OCI-LY7 (cell line): ENCODE measurements at regions not wholly inside any gene's neighbourhood (a gene's known extent, or its start where the extent isn't known, plus 50 kb on each side); places are given as distances from the start of the nearest gene placed in this dataset.

ENCODE experiments used
- BruUV-seq: library from RNA; stranded (reverse); fragments of 400-500 nt; replicated peaks from 2 replicates; lab custom pipeline; 2021; lab: Mats Ljungman, UMichigan
- CTCF ChIA-PET: fragments of 300-600 bp; sonication (Branson Sonifier 250); formaldehyde crosslinking; loops from one replicate; lab custom pipeline; 2022; ENCODE audit warnings: antibody characterized with exemption; ENCODE audit not compliant: unreplicated experiment; lab: Charles Lee
- POLR2A ChIA-PET: fragments of 300-600 bp; sonication (Branson Sonifier 250); formaldehyde crosslinking; loops from one replicate; lab custom pipeline; 2022; ENCODE audit warnings: antibody characterized with exemption; lab: Charles Lee
- DNase-seq: peaks from one replicate; pipeline ENCODE4 v3.0.0-alpha.2; 2015; ENCODE audit warnings: low spot score
- H2AFZ ChIP-seq: fragments of 200-600 bp; sonication (generic), shearing (Covaris generic); 2 replicates; pipeline ENCODE4 v1.6.1; 2014; ENCODE audit warnings: mild to moderate bottlenecking, antibody characterized with exemption, low read length, moderate library complexity
- H3K27ac ChIP-seq: fragments of 200-600 bp; sonication (generic); 2 replicates; pipeline ENCODE4 v1.5.1; 2014; ENCODE audit warnings: mixed run types, low read depth, mild to moderate bottlenecking, moderate library complexity, low read length, inconsistent platforms; ENCODE audit not compliant: poor library complexity, severe bottlenecking
- H3K36me3 ChIP-seq: fragments of 200-600 bp; sonication (generic); 2 replicates; pipeline ENCODE4 v1.6.1; 2014; ENCODE audit warnings: mild to moderate bottlenecking, antibody characterized with exemption, low read length, moderate library complexity, mixed read lengths; ENCODE audit not compliant: insufficient read depth
- H3K4me1 ChIP-seq: fragments of 200-600 bp; sonication (generic); 2 replicates; pipeline ENCODE4 v1.5.1; 2014; ENCODE audit warnings: mild to moderate bottlenecking, low read length; ENCODE audit not compliant: insufficient read depth, poor library complexity, severe bottlenecking
- H3K4me2 ChIP-seq: fragments of 200-600 bp; sonication (generic); 2 replicates; pipeline ENCODE4 v1.6.1; 2014; ENCODE audit warnings: mild to moderate bottlenecking, low read length
- H3K4me3 ChIP-seq: fragments of 200-600 bp; sonication (generic); 2 replicates; pipeline ENCODE4 v1.5.1; 2014; ENCODE audit warnings: mild to moderate bottlenecking, low read depth, low read length; ENCODE audit not compliant: poor library complexity, severe bottlenecking
- H3K79me2 ChIP-seq: fragments of 200-600 bp; sonication (generic); 2 replicates; pipeline ENCODE4 v1.6.1; 2016; ENCODE audit warnings: low read depth, mild to moderate bottlenecking, low read length, moderate library complexity, mixed read lengths; ENCODE audit not compliant: insufficient read depth
- H3K9me2 ChIP-seq: fragments of 200-600 bp; sonication (generic); 2 replicates; pipeline ENCODE4 v1.6.1; 2016; ENCODE audit warnings: mild to moderate bottlenecking, low read length, mixed read lengths; ENCODE audit not compliant: insufficient read depth
- H3K9me3 ChIP-seq: fragments of 200-600 bp; sonication (generic); 2 replicates; pipeline ENCODE4 v1.6.1; 2014; ENCODE audit warnings: mild to moderate bottlenecking, mixed run types, low read length, mixed read lengths
- H4K20me1 ChIP-seq: fragments of 200-600 bp; sonication (generic); 2 replicates; pipeline ENCODE4 v1.6.1; 2014; ENCODE audit warnings: mild to moderate bottlenecking, antibody characterized with exemption, low read length, moderate library complexity, mixed read lengths; ENCODE audit not compliant: insufficient read depth
- CTCF ChIP-seq: fragments of 200-600 bp; sonication (generic); conservative IDR thresholded peaks from 2 replicates; pipeline ENCODE4 v1.5.1; 2014; ENCODE audit warnings: mild to moderate bottlenecking, antibody characterized with exemption, low read length, moderate library complexity, mixed read lengths
- EZH2phosphoT487 ChIP-seq: fragments of 200-600 bp; sonication (generic); IDR thresholded peaks from 2 replicates; pipeline ENCODE4 v1.6.1; 2018; ENCODE audit warnings: low read depth, borderline replicate concordance, mild to moderate bottlenecking, mixed run types, antibody characterized with exemption, low read length, moderate library complexity, mixed read lengths
- intact Hi-C: fragments of 100-400 bp; cut with micrococcal nuclease; formaldehyde crosslinking; loops from one replicate; pipeline ENCODE4 v1.10.0; 2022; ENCODE audit not compliant: unreplicated experiment

DNA sequence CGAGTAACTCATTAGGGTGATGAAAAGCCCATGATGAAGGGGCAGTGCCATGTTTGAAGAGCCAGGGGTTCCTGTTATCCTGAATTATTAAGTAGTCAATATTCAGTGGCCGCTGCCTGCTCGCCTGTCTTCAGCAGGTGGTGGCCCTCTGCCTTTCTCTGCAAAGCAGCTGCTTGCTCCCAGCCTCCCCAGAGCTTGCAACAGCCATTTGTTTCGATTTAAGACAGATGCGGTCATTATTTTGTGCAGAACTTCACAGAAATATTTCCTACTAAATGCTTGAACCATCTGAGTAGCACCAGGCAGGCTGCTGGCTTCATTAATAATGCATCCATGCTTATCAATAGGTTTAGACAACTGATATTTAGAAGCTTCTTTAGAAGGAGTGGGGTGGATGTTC, 104.3 kb upstream of the TTC29 start:
- Histone ChIP-seq H3K27ac (no peak overlapping the region), H3K79me2 (no peaks in the 10 kb centered on the region), H2AFZ (no peak overlapping the region), H4K20me1 (no peaks in the 10 kb centered on the region), H3K9me3 (no peaks in the 10 kb centered on the region), H3K4me1 (no peaks in the 10 kb centered on the region), H3K4me3 (no peak overlapping the region), H3K9me2 (no peaks in the 10 kb centered on the region), H3K4me2 (no peak overlapping the region), H3K36me3 (no peaks in the 10 kb centered on the region)
- TF ChIP-seq CTCF (no peak), EZH2phosphoT487 (no peak)
- DNase-seq, result no peak
- no TSS peak for BruUV-seq
- intact Hi-C loops, result no loop called here
- ChIA-PET CTCF (no interaction called here), POLR2A (no interaction called here)

DNA sequence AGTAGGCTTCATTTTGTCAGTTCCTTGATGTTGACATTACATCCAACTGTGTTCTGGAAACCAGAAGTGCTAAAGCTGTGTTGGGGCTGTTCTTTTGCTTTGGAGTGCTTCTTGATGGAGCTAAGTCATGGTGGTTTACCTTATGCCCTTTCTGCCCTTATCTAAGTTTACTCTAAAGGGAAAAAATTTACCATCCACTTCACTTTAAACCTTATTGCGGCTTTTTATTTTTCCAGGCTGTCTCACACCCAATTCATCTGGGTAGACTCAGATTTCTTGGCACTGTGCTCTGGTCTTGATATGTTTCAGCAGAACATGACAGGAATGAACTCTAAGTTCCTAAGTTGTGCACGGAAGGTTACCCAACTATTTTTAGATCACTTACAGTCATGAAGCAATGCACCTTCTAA, 104.7 kb upstream of the TTC29 start:
- Histone ChIP-seq H3K36me3 (no peaks in the 10 kb centered on the region), H3K79me2 (no peaks in the 10 kb centered on the region), H3K4me3 (no peak overlapping the region), H3K4me2 (no peak overlapping the region), H2AFZ (no peak overlapping the region), H4K20me1 (no peaks in the 10 kb centered on the region), H3K9me3 (no peaks in the 10 kb centered on the region), H3K9me2 (no peaks in the 10 kb centered on the region), H3K4me1 (no peaks in the 10 kb centered on the region), H3K27ac (no peak overlapping the region)
- no peak for TF ChIP-seq EZH2phosphoT487
- TF ChIP-seq CTCF, result no peak
- ChIA-PET CTCF (no interaction called here), POLR2A (no interaction called here)
- no TSS peak for BruUV-seq
- intact Hi-C loops, result no loop called here
- no peak for DNase-seq

DNA sequence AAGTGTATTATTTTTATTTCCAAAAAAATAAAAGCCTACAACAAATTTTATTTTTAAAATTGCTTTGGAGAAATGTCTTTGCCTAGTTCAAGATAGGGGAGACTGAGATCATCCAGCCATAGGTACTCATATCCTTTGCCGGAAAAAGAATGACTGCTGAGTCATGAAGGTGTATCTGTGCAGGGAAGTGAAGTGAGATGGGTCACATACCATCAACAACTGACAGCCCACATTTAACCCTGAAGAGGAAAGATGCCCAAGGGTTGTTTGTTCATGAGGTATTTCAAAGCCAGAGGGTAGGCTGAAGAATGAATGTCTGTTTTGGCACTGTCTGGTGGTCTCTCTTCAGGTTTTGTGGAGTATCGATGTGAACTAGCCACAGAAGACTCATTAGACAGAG, 106.7 kb upstream of the TTC29 start:
- ChIA-PET CTCF (no interaction called here), POLR2A (no interaction called here)
- TF ChIP-seq CTCF (no peak), EZH2phosphoT487 (no peak)
- intact Hi-C loops, result no loop called here
- Histone ChIP-seq H3K36me3 (no peaks in the 10 kb centered on the region), H3K9me3 (no peaks in the 10 kb centered on the region), H3K9me2 (no peaks in the 10 kb centered on the region), H3K27ac (no peak overlapping the region), H3K4me1 (no peaks in the 10 kb centered on the region), H3K4me3 (no peak overlapping the region), H4K20me1 (no peaks in the 10 kb centered on the region), H3K4me2 (no peak overlapping the region), H3K79me2 (no peaks in the 10 kb centered on the region), H2AFZ (no peak overlapping the region)
- DNase-seq, result no peak
- no TSS peak for BruUV-seq
